Natural killer cell treated with Interleukin-12 subunit alpha and Interleukin-12 subunit beta and Interleukin-15 and Interleukin-18, amount 100 ng/mL, for 72 hours (primary cell): ENCODE measurements at regions not wholly inside any gene's neighbourhood (a gene's known extent, or its start where the extent isn't known, plus 50 kb on each side); places are given as distances from the start of the nearest gene placed in this dataset.

Experiments
- ATAC-seq, 2 donors: fragments of 150-1000 bp; cut with Tn5 transposase in 1 of 2; sonication (Bioruptor Pico), chemical (Tn5 transposase) in 1 of 2; 2 replicates each; pipeline ENCODE4 v1.10.0; 2021
- DNase-seq: peaks from one replicate; pipeline ENCODE4 v3.0.0; 2022; ENCODE audit warnings: low spot score
- H3K27ac Mint-ChIP-seq, 2 donors: 1 replicate in 1 of 2; 2 replicates in 1 of 2; pipeline ENCODE4 v1.8.0; 2022; ENCODE audit warnings: mixed read lengths in 2 of 2, mild to moderate bottlenecking in 1 of 2, moderate library complexity in 1 of 2
- H3K27me3 Mint-ChIP-seq, 2 donors: 1 replicate in 1 of 2; 2 replicates in 1 of 2; pipeline ENCODE4 v1.8.0; 2022; ENCODE audit warnings: mixed read lengths in 2 of 2
- H3K36me3 Mint-ChIP-seq: one replicate; pipeline ENCODE4 v1.8.0; 2022; ENCODE audit warnings: mixed read lengths
- H3K4me1 Mint-ChIP-seq, 2 donors: 1 replicate in 1 of 2; 2 replicates in 1 of 2; pipeline ENCODE4 v1.8.0; 2022; ENCODE audit warnings: low read depth in 2 of 2, mixed read lengths in 2 of 2, mild to moderate bottlenecking in 1 of 2
- H3K4me3 Mint-ChIP-seq: one replicate; pipeline ENCODE4 v1.8.0; 2022; ENCODE audit warnings: mixed read lengths
- H3K9me3 Mint-ChIP-seq: 2 replicates; pipeline ENCODE4 v1.8.0; 2022; ENCODE audit warnings: mixed read lengths

DNA sequence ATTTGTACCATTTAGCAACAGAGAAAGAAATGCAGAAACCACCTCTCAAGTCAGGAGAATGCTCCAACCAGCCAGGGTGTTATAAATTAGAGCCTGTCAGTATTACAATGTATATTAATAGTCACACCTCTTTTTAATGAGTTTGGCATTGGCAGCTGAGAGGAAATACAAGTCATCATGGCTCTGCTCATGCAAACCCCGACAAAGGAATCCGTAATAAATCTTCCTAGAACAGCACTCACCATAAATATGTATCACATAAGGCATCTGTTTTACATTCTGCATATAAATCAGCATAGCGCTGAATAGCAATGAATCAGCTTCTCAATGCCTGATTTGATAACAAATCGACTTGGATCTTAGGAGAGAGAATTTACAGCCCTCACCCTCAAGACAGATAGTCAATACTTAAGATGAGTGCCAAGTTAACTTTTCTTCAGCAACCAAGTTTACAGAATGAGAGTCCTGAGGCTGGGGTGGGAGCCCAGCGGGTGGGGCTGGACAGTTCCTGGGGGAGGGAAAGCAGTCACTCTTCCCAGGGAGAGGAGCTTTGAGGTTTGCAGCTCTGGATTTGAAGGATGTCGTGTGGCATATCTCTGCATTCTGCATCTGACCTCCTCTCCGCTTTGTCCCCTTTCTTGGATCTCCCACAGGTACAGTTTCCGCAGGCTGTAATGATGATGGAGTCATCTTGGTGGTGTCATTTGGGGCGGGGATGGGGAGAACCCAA is 1034.4 kb upstream of the NR2F2 start:
- peaks cover 41 to 57% of the 10 kb centered on the region in 2 donors for H3K27me3 Mint-ChIP-seq

DNA sequence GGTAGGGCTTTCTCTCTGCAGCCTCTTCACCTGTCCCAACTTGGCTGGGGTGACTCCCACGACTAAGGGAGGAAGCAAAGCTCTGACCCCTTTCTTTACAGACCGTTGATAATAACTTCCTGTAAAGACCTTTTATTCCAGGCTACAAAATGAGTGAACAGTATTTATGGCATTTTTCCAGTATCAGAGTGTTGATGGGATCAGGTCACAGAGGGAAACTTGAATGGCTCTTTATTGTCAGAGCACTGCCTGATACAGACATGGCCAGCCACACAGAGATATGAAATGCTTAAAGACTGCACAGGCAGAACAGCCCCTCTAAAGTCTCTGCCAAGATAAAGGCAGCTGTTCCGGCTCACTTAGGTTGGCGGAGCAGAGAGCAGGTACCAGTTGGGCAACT is 1033.9 kb upstream of the NR2F2 start:
- ATAC-seq (no peak), DNase-seq (no peak)
- H3K9me3 Mint-ChIP-seq = no peaks in the 10 kb centered on the region
- H3K36me3 Mint-ChIP-seq = peaks cover 4% of the 10 kb centered on the region
- no peak overlapping the region for H3K27ac Mint-ChIP-seq
- H3K4me1 Mint-ChIP-seq = peaks cover 12 to 15% of the 10 kb centered on the region in 2 donors
- peaks cover 47 to 63% of the 10 kb centered on the region in 2 donors for H3K27me3 Mint-ChIP-seq
- H3K4me3 Mint-ChIP-seq = no peak overlapping the region

More for the DNA sequence above, 1034.4 kb upstream of the NR2F2 start:
- Mint-ChIP-seq H3K4me1 (peaks cover 7 to 11% of the 10 kb centered on the region in 2 donors), H3K36me3 (no peaks in the 10 kb centered on the region), H3K9me3 (no peaks in the 10 kb centered on the region), H3K27ac (no peak overlapping the region), H3K4me3 (no peak overlapping the region)
- DNase-seq (no peak), ATAC-seq (no peak)

DNA sequence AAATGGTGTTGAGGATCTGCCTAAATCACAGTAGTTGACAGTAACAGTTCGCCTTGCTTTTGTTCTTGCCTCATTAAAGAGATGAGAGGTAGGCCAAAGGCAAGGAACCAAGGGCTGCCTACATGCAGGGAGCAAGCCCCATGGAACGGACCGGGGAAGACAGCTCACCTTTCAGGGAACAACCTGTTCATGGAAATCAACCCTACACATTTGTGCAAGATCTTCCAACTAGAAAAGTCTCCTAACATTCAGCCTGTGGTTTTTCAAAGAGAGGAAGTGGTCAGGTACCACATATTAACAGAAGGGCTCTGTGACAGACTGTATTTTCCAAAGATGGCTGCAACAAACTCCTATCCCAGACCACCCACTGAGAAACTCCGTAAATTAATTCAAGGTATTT is 1031.8 kb upstream of the NR2F2 start:
- peaks cover 4% of the 10 kb centered on the region for H3K36me3 Mint-ChIP-seq
- peaks cover 17% of the 10 kb centered on the region in 2 donors for H3K4me1 Mint-ChIP-seq
- peaks cover 41 to 68% of the 10 kb centered on the region in 2 donors for H3K27me3 Mint-ChIP-seq
- no peak overlapping the region for H3K4me3 Mint-ChIP-seq
- ATAC-seq (peak in 1 of 2 donors; percentile 59), DNase-seq (no peak)
- no peaks in the 10 kb centered on the region for H3K9me3 Mint-ChIP-seq
- H3K27ac Mint-ChIP-seq = no peak overlapping the region

DNA sequence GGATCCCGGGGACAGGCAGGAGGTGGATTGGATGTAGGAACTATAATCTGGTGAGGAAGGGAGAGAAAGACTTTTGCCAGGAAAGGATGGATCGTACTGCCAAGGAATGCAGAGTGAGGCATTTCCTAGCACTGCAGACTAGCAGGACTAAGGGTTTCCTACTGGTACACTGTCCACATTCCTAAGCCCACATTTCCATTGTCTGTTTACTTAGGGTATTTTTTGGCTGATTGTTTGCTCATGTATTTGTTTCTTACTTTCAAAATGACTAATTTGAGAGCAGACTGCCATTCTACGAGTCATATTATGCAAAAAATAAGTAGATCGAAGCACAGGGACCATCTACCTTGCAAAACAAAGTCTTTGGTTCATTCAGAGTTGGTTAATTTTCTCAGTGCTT is 1029.5 kb upstream of the NR2F2 start:
- Mint-ChIP-seq H3K4me1 (peaks cover 20 to 31% of the 10 kb centered on the region in 2 donors), H3K36me3 (peaks cover 4% of the 10 kb centered on the region), H3K27ac (peak overlapping the region in 1 of 2 donors; percentile 24), H3K27me3 (peaks cover 47 to 76% of the 10 kb centered on the region in 2 donors), H3K4me3 (no peak overlapping the region), H3K9me3 (no peaks in the 10 kb centered on the region)
- no peak for ATAC-seq
- DNase-seq = no peak

DNA sequence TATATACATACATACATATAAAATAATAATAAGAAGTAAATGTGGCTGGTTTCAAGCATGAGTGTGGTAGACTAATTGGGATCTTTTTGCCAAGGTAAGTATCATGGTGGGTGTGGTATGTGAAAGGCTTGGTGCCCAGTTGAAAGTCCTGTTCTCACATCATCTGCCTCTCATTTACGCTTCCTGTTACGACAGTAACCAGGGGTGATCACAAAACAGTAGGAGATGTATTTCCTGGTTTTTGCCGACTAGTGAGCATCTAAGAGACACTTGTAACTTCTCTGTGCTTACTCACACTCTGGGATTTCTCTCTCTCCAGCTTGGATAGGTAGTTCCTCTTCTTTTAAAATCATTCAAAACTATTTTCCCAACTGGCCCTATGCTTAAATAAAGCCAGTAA is 1028.3 kb upstream of the NR2F2 start:
- peaks cover 4% of the 10 kb centered on the region for H3K36me3 Mint-ChIP-seq
- peaks cover 48 to 74% of the 10 kb centered on the region in 2 donors for H3K27me3 Mint-ChIP-seq
- H3K4me3 Mint-ChIP-seq = no peak overlapping the region
- DNase-seq (no peak), ATAC-seq (no peak)
- no peaks in the 10 kb centered on the region for H3K9me3 Mint-ChIP-seq
- peaks cover 20 to 31% of the 10 kb centered on the region in 2 donors for H3K4me1 Mint-ChIP-seq
- no peak overlapping the region for H3K27ac Mint-ChIP-seq

DNA sequence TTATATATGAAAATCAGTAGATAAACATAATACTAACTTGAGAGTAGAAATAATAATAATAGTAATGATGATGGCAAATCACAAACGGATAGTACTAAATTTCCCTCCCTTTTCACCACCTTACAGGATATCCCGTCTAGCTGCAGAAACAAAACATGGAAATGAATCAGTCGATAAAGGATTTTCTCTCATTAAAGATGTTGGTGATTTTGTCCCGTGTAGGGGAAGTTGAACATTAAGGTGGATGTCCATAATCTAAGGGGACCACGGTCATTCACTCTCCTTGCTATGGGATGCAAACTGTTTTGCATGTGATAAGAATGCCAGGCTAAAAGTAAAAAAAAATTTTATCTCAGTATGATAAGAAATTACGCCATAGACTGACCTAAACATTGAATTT is 1027.7 kb upstream of the NR2F2 start:
- Mint-ChIP-seq H3K27me3 (peaks cover 44 to 69% of the 10 kb centered on the region in 2 donors), H3K4me1 (peaks cover 20 to 31% of the 10 kb centered on the region in 2 donors), H3K27ac (no peak overlapping the region), H3K36me3 (peaks cover 4% of the 10 kb centered on the region), H3K4me3 (no peak overlapping the region), H3K9me3 (no peaks in the 10 kb centered on the region)
- DNase-seq = no peak
- ATAC-seq = no peak

DNA sequence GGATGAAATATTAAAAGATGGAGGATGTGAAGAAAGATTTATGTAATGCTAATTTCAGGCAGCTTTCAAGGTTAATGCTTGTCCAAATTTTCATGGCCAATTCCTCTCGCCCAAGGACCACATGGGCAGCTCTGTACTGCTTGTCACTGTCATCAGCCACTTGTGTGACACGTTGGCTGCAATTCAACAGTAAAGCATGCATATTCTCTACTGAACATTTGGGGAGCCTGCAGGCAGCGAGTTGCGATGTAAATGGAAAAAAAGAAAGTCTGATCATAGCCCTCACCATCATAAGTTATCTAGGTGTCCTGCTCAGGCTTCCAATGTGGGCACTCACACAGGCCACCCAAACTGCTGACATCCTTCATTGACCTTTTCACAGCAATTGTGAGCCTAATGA is 1026.8 kb upstream of the NR2F2 start:
- Mint-ChIP-seq H3K4me1 (peaks cover 18 to 28% of the 10 kb centered on the region in 2 donors), H3K9me3 (no peaks in the 10 kb centered on the region), H3K27me3 (peaks cover 43 to 72% of the 10 kb centered on the region in 2 donors), H3K4me3 (peak overlapping the region; percentile 22), H3K27ac (no peak overlapping the region), H3K36me3 (peaks cover 4% of the 10 kb centered on the region)
- DNase-seq (no peak), ATAC-seq (no peak)

DNA sequence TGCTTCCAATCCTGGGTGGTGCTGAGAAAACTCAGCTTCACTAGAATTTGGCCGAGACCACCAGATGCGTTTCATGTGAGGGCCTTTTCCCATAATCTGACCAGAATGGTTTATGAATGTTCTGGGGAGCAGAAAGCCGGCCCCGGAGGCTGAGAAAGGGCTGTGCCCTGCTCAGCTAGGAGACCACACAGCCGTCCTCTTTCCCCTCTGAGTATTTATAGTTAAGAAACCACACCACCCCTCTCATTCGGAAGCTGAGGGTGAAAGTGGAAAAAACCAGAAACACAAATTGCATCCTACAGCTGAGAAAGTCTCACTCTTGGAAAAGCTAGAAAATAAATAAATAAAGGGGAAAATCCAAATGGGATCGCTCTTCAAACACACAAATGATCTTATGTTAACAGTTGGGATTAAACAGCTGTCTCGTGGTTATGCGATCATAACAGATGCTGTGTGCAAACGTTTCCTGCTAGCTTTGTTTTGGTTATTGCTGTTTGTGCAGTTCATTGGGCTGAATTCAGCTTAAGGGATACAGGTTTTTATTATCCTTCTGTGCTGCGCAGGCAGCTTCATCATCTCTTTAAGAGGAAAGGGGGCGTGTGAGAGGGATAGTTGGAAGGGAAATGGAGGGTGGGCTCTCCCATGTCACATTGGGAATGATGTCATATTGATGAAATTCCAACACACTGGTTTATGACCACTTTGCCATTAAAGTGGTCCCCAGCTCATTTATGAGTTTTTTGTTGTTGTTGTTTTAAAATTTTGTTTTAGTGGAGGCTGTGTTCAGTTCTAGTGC is 1026.2 kb upstream of the NR2F2 start:
- peaks cover 17 to 24% of the 10 kb centered on the region in 2 donors for H3K4me1 Mint-ChIP-seq
- no peak for ATAC-seq
- DNase-seq = no peak
- peak overlapping the region; percentile 22 for H3K4me3 Mint-ChIP-seq
- peaks cover 4% of the 10 kb centered on the region for H3K36me3 Mint-ChIP-seq
- no peak overlapping the region for H3K27ac Mint-ChIP-seq
- no peaks in the 10 kb centered on the region for H3K9me3 Mint-ChIP-seq
- peaks cover 43 to 72% of the 10 kb centered on the region in 2 donors for H3K27me3 Mint-ChIP-seq

DNA sequence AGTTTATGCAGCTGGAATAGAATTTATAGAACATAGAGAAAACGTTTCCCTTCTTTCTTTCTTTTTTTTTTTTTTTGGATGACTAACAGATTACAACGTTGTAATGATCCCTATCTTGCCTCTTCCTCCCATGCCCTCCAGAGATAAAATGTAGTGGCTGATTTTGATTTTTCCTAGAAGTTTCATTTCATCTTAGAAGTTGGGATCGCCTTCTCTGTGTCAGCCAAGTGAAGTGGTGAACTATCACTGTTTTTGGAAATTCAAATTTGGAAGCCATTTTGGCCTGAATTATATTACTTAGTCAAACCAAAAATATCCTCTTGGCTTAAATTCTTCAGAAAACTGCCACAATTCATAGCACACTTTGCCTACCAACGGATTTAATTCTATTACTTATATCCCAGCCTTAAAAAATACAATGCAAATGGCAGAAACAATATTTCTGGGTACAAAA is 1025.5 kb upstream of the NR2F2 start:
- H3K27me3 Mint-ChIP-seq = peaks cover 46 to 77% of the 10 kb centered on the region in 2 donors
- H3K9me3 Mint-ChIP-seq = no peaks in the 10 kb centered on the region
- H3K27ac Mint-ChIP-seq = no peak overlapping the region
- DNase-seq (no peak), ATAC-seq (no peak)
- peaks cover 4% of the 10 kb centered on the region for H3K36me3 Mint-ChIP-seq
- H3K4me3 Mint-ChIP-seq = no peak overlapping the region
- peaks cover 17 to 24% of the 10 kb centered on the region in 2 donors for H3K4me1 Mint-ChIP-seq

DNA sequence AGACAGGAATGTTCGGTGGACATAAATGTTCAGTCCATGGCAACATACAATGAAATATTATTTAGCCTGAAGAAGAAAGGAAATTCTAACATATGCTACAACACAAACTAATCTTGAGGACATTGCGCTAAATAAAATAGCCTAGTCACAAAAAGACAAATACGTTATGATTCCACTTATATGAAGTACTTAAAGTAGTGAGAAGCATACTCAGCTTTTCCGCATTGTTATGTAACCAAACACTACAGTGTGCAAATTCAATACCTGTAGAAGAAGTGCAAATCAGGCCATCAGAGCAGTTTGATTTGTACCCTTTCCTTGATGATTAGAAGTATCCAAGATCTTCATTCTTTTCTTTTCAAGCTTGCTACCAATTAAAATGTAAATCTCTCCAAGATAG is 1023.4 kb upstream of the NR2F2 start:
- Mint-ChIP-seq H3K4me1 (peaks cover 12 to 17% of the 10 kb centered on the region in 2 donors), H3K9me3 (no peaks in the 10 kb centered on the region), H3K4me3 (no peak overlapping the region), H3K27ac (no peak overlapping the region), H3K27me3 (peaks cover 52 to 81% of the 10 kb centered on the region in 2 donors), H3K36me3 (no peaks in the 10 kb centered on the region)
- DNase-seq = no peak
- ATAC-seq = no peak

DNA sequence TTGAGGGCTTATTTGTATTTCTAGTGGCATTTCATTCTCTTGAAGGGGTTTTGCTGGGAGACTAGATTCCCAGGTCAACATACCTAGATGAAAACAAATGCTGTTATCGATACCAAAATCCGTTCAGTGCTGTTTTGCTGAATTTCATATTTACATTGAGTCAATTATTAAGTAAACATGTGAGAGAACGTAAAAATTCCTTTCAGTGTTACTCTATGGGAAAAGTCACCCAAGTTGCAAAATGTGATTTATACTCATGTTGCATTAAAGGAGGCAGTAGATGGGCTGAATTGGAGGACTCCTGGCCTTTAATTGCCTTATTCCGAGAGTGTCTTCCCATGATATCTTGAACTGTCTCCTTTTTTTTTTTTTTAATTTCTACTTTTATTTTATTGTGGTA is 1011.3 kb upstream of the NR2F2 start:
- no peak for ATAC-seq
- H3K27me3 Mint-ChIP-seq = peaks cover 38 to 59% of the 10 kb centered on the region in 2 donors

DNA sequence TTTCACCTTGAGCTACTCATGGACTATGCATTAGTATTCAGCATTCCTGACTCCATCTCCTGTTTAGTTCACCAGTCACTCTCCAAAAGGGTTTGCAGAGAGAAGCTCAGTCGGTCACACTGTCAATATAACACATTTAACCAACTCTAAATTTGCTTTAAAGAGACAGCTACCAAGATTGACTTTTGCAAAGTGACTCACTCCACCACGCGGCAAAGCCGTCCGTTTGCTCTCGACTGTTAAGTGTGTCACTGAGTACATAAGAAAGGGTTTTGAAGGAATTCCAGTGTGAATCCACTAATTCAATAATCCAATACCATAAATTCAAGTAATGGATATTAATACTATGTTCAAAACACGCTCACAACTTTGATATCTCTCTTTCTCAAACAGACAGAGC is 1006.7 kb upstream of the NR2F2 start:
- peaks cover 38 to 54% of the 10 kb centered on the region in 2 donors for H3K27me3 Mint-ChIP-seq
- peaks cover 8% of the 10 kb centered on the region for H3K36me3 Mint-ChIP-seq
- ATAC-seq (no peak), DNase-seq (no peak)
- H3K27ac Mint-ChIP-seq = no peak overlapping the region
- no peaks in the 10 kb centered on the region for H3K9me3 Mint-ChIP-seq
- peaks cover 0 to 2% of the 10 kb centered on the region in 2 donors for H3K4me1 Mint-ChIP-seq
- H3K4me3 Mint-ChIP-seq = no peak overlapping the region

More for the DNA sequence above, 1011.3 kb upstream of the NR2F2 start:
- H3K36me3 Mint-ChIP-seq = peaks cover 14% of the 10 kb centered on the region
- DNase-seq = no peak
- H3K9me3 Mint-ChIP-seq = no peaks in the 10 kb centered on the region
- no peak overlapping the region for H3K27ac Mint-ChIP-seq
- no peaks in the 10 kb centered on the region for H3K4me1 Mint-ChIP-seq
- H3K4me3 Mint-ChIP-seq = no peak overlapping the region

DNA sequence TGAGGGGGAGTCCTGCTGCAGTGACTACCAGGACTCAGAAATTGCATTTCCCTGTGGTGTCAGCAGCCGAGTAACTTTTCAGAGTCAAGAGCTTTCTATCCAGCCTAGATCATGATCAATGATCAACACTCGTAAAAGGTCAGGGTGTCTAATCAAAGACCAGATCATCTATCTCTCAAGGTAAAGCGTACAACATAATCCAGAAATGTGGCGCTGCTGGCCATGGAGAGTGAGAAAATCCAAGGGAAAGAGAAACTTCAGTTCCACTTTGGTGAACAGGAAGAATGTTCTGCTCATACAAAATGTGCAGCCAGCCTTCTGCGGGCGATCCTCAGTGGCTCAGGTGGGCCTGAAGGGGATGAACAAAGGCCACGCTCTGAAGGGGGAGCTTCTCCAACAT is 1005.8 kb upstream of the NR2F2 start:
- Mint-ChIP-seq H3K9me3 (no peaks in the 10 kb centered on the region), H3K4me1 (peaks cover 0 to 2% of the 10 kb centered on the region in 2 donors), H3K4me3 (no peak overlapping the region), H3K27me3 (peaks cover 40 to 54% of the 10 kb centered on the region in 2 donors), H3K36me3 (peaks cover 6% of the 10 kb centered on the region), H3K27ac (no peak overlapping the region)
- no peak for DNase-seq
- ATAC-seq = no peak
